ENCODE measurements at regions not wholly inside any gene's neighbourhood (a gene's known extent, or its start where the extent isn't known, plus 50 kb on each side); places are given as distances from the start of the nearest gene placed in this dataset.

- no peak for TF ChIP-seq CTCF (IDR thresholded peaks at IDR 0.05; ENCODE audit: borderline replicate concordance, extremely low read depth, low read length, poor library complexity, severe bottlenecking)
- TF ChIP-seq EZH2 (IDR thresholded peaks at IDR 0.05; ENCODE audit: borderline replicate concordance, low read depth, low read length, severe bottlenecking) = no peak
These were observed 68.3 kb upstream of the MEIS1 start for GRCh38 chr2:66366619-66367018.
